ENCODE measurements at regions not wholly inside any gene's neighbourhood (a gene's known extent, or its start where the extent isn't known, plus 50 kb on each side); places are given as distances from the start of the nearest gene placed in this dataset.
"Not testable (repeated sequence)": the region's sequence is repeated elsewhere in the genome, so short reads cannot be mapped to it uniquely, and the experiment has no call there.

GRCh38 chr2:210861038-210861665, 304.8 kb downstream of the CPS1 start:
- no peak for DNase-seq

- DNase-seq = no peak
Observed at GRCh38 chr2:210862283-210863065, 306.1 kb downstream of the CPS1 start.

GRCh38 chr2:210863283-210863682, 306.9 kb downstream of the CPS1 start:
- DNase-seq = no peak

- DNase-seq = not testable (repeated sequence)
Observed at GRCh38 chr2:210871566-210871965, 315.2 kb downstream of the CPS1 start.

GRCh38 chr2:210873631-210874030, 317.2 kb downstream of the CPS1 start:
- DNase-seq = no peak

- DNase-seq = no peak
Observed at GRCh38 chr2:210884227-210884626, 327.8 kb downstream of the CPS1 start.

- no peak for DNase-seq
Observed at GRCh38 chr2:210888035-210888434, 331.6 kb downstream of the CPS1 start.

GRCh38 chr2:210895132-210895531, 338.7 kb downstream of the CPS1 start:
- no peak for DNase-seq

- no peak for DNase-seq
Observed at GRCh38 chr2:210899131-210899530, 342.7 kb downstream of the CPS1 start.

- no peak for DNase-seq
Observed at GRCh38 chr2:210901326-210901725, 344.9 kb downstream of the CPS1 start.

- DNase-seq = no peak
Observed at GRCh38 chr2:210912779-210913178, 356.4 kb downstream of the CPS1 start.

GRCh38 chr2:210913461-210913860, 357.1 kb downstream of the CPS1 start:
- DNase-seq = no peak

- no peak for DNase-seq
Observed at GRCh38 chr2:210915912-210916311, 359.5 kb downstream of the CPS1 start.

- DNase-seq = no peak
Observed at GRCh38 chr2:210917465-210917864, 361.1 kb downstream of the CPS1 start.

GRCh38 chr2:210919128-210919527, 362.7 kb downstream of the CPS1 start:
- no peak for DNase-seq

GRCh38 chr2:210922419-210922818, 366.0 kb downstream of the CPS1 start:
- DNase-seq = no peak

- no peak for DNase-seq
Observed at GRCh38 chr2:210928714-210929113, 372.3 kb downstream of the CPS1 start.

GRCh38 chr2:210938228-210938627, 381.8 kb downstream of the CPS1 start:
- DNase-seq = no peak

- no peak for DNase-seq
Observed at GRCh38 chr2:210946395-210946794, 390.0 kb downstream of the CPS1 start.

- DNase-seq = not testable (repeated sequence)
Observed at GRCh38 chr2:210950434-210951060, 394.1 kb downstream of the CPS1 start.

GRCh38 chr2:210954386-210954907, 398.0 kb downstream of the CPS1 start:
- no peak for DNase-seq

GRCh38 chr2:210955591-210955990, 399.2 kb downstream of the CPS1 start:
- DNase-seq = no peak

GRCh38 chr2:210956101-210956500, 399.7 kb downstream of the CPS1 start:
- no peak for DNase-seq

GRCh38 chr2:210961249-210961648, 404.9 kb downstream of the CPS1 start:
- no peak for DNase-seq
